Aorta (tissue), 5 donors: ENCODE measurements at regions not wholly inside any gene's neighbourhood (a gene's known extent, or its start where the extent isn't known, plus 50 kb on each side); places are given as distances from the start of the nearest gene placed in this dataset.

Experiments used
- ATAC-seq: fragments of 200-7000 bp; cut with Tn5 transposase; one replicate; pipeline ENCODE4 v1.9.1; 2022; ENCODE audit warnings: moderate library complexity; ENCODE audit not compliant: low FRiP score
- DNase-seq, 2 donors: peaks; one replicate each; pipeline ENCODE4 v3.0.0-alpha.2; 2020
- H3K27ac ChIP-seq, 2 donors: one replicate each; pipeline ENCODE4 v1.5.1; 2013; ENCODE audit warnings: low read length in 2 of 2, mild to moderate bottlenecking in 2 of 2, moderate library complexity in 2 of 2, control low read depth in 1 of 2, inconsistent platforms in 1 of 2, low read depth in 1 of 2
- H3K27me3 ChIP-seq, 2 donors: one replicate each; pipeline ENCODE4 v1.6.1; 2013; ENCODE audit warnings: control low read depth in 1 of 2, low read length in 1 of 2, mild to moderate bottlenecking in 1 of 2, moderate library complexity in 1 of 2; ENCODE audit not compliant: insufficient read depth in 2 of 2, control insufficient read depth in 1 of 2
- H3K36me3 ChIP-seq, 2 donors: one replicate each; pipeline ENCODE4 v1.6.1; 2013; ENCODE audit warnings: control low read depth in 1 of 2, low read length in 1 of 2, mild to moderate bottlenecking in 1 of 2; ENCODE audit not compliant: insufficient read depth in 2 of 2, control insufficient read depth in 1 of 2
- H3K4me1 ChIP-seq, 2 donors: one replicate each; pipeline ENCODE4 v1.6.1; 2013; ENCODE audit warnings: low read length in 2 of 2, control low read depth in 1 of 2, mild to moderate bottlenecking in 1 of 2, moderate library complexity in 1 of 2; ENCODE audit not compliant: insufficient read depth in 2 of 2, control insufficient read depth in 1 of 2
- H3K4me3 ChIP-seq, 2 donors: one replicate each; pipeline ENCODE4 v1.5.1; 2013; ENCODE audit warnings: low read length in 2 of 2, control low read depth in 1 of 2, mild to moderate bottlenecking in 1 of 2
- H3K9me3 ChIP-seq: one replicate; pipeline ENCODE4 v1.6.1; 2013; ENCODE audit warnings: mild to moderate bottlenecking, low read length; ENCODE audit not compliant: control insufficient read depth
- WGBS, 2 donors: extraction: QIAGEN DNeasy Blood & Tissue Kit; methylation state at CpG; one replicate each; pipeline ENCODE4 v1.1.7; 2013; 5-methylcytosine and 5-hydroxymethylcytosine counted together
- intact Hi-C, 2 donors: fragments of 100-400 bp; cut with DNase I; formaldehyde crosslinking; loops; one replicate each; pipeline versions ENCODE4 v1.14.2 to v1.15.0; 2022
- donor health status: healthy with polysubstance abuse.
- donor health status: Bipolar disorder and iron deficiency.
- donor health status: DM: no; HTN: no; CAD: no.
- donor health status: DM: no; HTN: no; CAD: no.
- donor health status: DM: yes; HTN: yes; CAD: no.

GRCh38 chr9:91059713-91060112, 258.1 kb downstream of the SYK start:
- H3K9me3 ChIP-seq = no peaks in the 10 kb centered on the region
- ATAC-seq = no peak
- H3K27me3 ChIP-seq = no peaks in the 10 kb centered on the region
- no peaks in the 10 kb centered on the region for H3K36me3 ChIP-seq
- no peak for DNase-seq
- no peak overlapping the region for H3K27ac ChIP-seq
- H3K4me3 ChIP-seq = no peak overlapping the region
- WGBS, 2 donors = 61 to 70% methylated on average over 2 of the region's 2 CpGs
- no peaks in the 10 kb centered on the region for H3K4me1 ChIP-seq
- intact Hi-C loops = no loop called here

- no peak overlapping the region for H3K27ac ChIP-seq
- no peaks in the 10 kb centered on the region for H3K9me3 ChIP-seq
- DNase-seq (no peak), ATAC-seq (peak; percentile 59)
- 41% methylated on average over 8 of the region's 8 CpGs for WGBS, 2 donors
- H3K4me1 ChIP-seq = no peaks in the 10 kb centered on the region
- intact Hi-C loops = no loop called here
- no peaks in the 10 kb centered on the region for H3K36me3 ChIP-seq
- H3K4me3 ChIP-seq = no peak overlapping the region
- no peaks in the 10 kb centered on the region for H3K27me3 ChIP-seq
Measured at GRCh38 chr9:91060520-91061343, 259.1 kb downstream of the SYK start.

GRCh38 chr9:91061506-91061905, 259.9 kb downstream of the SYK start:
- Histone ChIP-seq H3K4me3 (no peak overlapping the region), H3K36me3 (no peaks in the 10 kb centered on the region), H3K27me3 (no peaks in the 10 kb centered on the region), H3K4me1 (no peaks in the 10 kb centered on the region), H3K27ac (no peak overlapping the region), H3K9me3 (no peaks in the 10 kb centered on the region)
- DNase-seq = no peak
- no peak for ATAC-seq
- 88 to 94% methylated on average over 2 of the region's 2 CpGs for WGBS, 2 donors
- intact Hi-C loops = no loop called here

GRCh38 chr9:91062281-91062680, 260.7 kb downstream of the SYK start:
- 94 to 96% methylated on average over 2 of the region's 2 CpGs for WGBS, 2 donors
- Histone ChIP-seq H3K4me1 (no peaks in the 10 kb centered on the region), H3K36me3 (no peaks in the 10 kb centered on the region), H3K27ac (no peak overlapping the region), H3K9me3 (no peaks in the 10 kb centered on the region), H3K27me3 (no peaks in the 10 kb centered on the region), H3K4me3 (no peak overlapping the region)
- ATAC-seq = no peak
- intact Hi-C loops = no loop called here
- DNase-seq = no peak

- no peak for ATAC-seq
- Histone ChIP-seq H3K4me3 (no peak overlapping the region), H3K27me3 (no peaks in the 10 kb centered on the region), H3K9me3 (no peaks in the 10 kb centered on the region), H3K27ac (no peak overlapping the region), H3K4me1 (no peaks in the 10 kb centered on the region), H3K36me3 (no peaks in the 10 kb centered on the region)
- intact Hi-C loops = no loop called here
- no peak for DNase-seq
- 88 to 92% methylated on average over 11 of the region's 11 CpGs for WGBS, 2 donors
Measured at GRCh38 chr9:91063471-91063870, 261.9 kb downstream of the SYK start.

- intact Hi-C loops = no loop called here
Measured at GRCh38 chr9:91065231-91066041, 263.8 kb downstream of the SYK start.

GRCh38 chr9:91066042-91066415, 264.4 kb downstream of the SYK start:
- DNase-seq = no peak
- intact Hi-C loops = no loop called here
- Histone ChIP-seq H3K36me3 (no peaks in the 10 kb centered on the region), H3K4me3 (no peak overlapping the region), H3K27me3 (no peaks in the 10 kb centered on the region), H3K9me3 (peaks cover 1% of the 10 kb centered on the region), H3K27ac (no peak overlapping the region), H3K4me1 (no peaks in the 10 kb centered on the region)
- no peak for ATAC-seq
- 74 to 77% methylated on average over 7 of the region's 7 CpGs for WGBS, 2 donors

More at GRCh38 chr9:91065231-91066041, 263.8 kb downstream of the SYK start:
- Histone ChIP-seq H3K9me3 (peaks cover 1% of the 10 kb centered on the region), H3K4me1 (no peaks in the 10 kb centered on the region), H3K36me3 (no peaks in the 10 kb centered on the region), H3K27me3 (no peaks in the 10 kb centered on the region), H3K4me3 (no peak overlapping the region), H3K27ac (no peak overlapping the region)
- ATAC-seq (no peak), DNase-seq (no peak)
- 55 to 56% methylated on average over 5 of the region's 5 CpGs for WGBS, 2 donors

GRCh38 chr9:91066856-91067255, 265.2 kb downstream of the SYK start:
- no peaks in the 10 kb centered on the region for H3K36me3 ChIP-seq
- no peak overlapping the region for H3K4me3 ChIP-seq
- H3K27me3 ChIP-seq = no peaks in the 10 kb centered on the region
- intact Hi-C loops = no loop called here
- DNase-seq (no peak), ATAC-seq (no peak)
- no peak overlapping the region for H3K27ac ChIP-seq
- no peaks in the 10 kb centered on the region for H3K4me1 ChIP-seq
- 95 to 96% methylated on average over 4 of the region's 4 CpGs for WGBS, 2 donors
- peaks cover 1% of the 10 kb centered on the region for H3K9me3 ChIP-seq
